HUDEP-2 (cell line): ENCODE measurements at regions not wholly inside any gene's neighbourhood (a gene's known extent, or its start where the extent isn't known, plus 50 kb on each side); places are given as distances from the start of the nearest gene placed in this dataset.

ENCODE experiments used
- DNase-seq, 76 experiments: peaks; one replicate each; lab custom pipeline; 2025; ENCODE audit not compliant: unreplicated experiment in 76 of 76; lab: John Stamatoyannopoulos, UW

- DNase-seq, result no peak
These were observed 107.0 kb downstream of the VEGFA start for GRCh38 chr6:43877036-43877435.

- no peak for DNase-seq
These were observed 106.6 kb downstream of the VEGFA start for GRCh38 chr6:43876602-43877001.

- DNase-seq, result no peak
These were observed 106.0 kb downstream of the VEGFA start for GRCh38 chr6:43875849-43876572.

GRCh38 chr6:43874814-43875590 is 105.0 kb downstream of the VEGFA start:
- DNase-seq, result no peak

GRCh38 chr6:43873806-43874714 is 104.0 kb downstream of the VEGFA start:
- DNase-seq, result no peak

- no peak for DNase-seq
These were observed 101.9 kb downstream of the VEGFA start for GRCh38 chr6:43871933-43872332.

- DNase-seq, result peak in 22 of 76 experiments; percentile 10 to 71 (median 42)
These were observed 101.3 kb downstream of the VEGFA start for GRCh38 chr6:43871284-43871683.

- DNase-seq, result no peak
These were observed 100.7 kb downstream of the VEGFA start for GRCh38 chr6:43870660-43871061.

GRCh38 chr6:43869792-43870659 is 100.0 kb downstream of the VEGFA start:
- no peak for DNase-seq

- DNase-seq, result no peak
These were observed 99.2 kb downstream of the VEGFA start for GRCh38 chr6:43869079-43869710.

GRCh38 chr6:43868467-43868866 is 98.5 kb downstream of the VEGFA start:
- no peak for DNase-seq

- peak in 1 of 76 experiments; percentile 12 for DNase-seq
These were observed 98.0 kb downstream of the VEGFA start for GRCh38 chr6:43867996-43868395.

- no peak for DNase-seq
These were observed 97.2 kb downstream of the VEGFA start for GRCh38 chr6:43867246-43867645.

- DNase-seq, result no peak
These were observed 96.1 kb downstream of the VEGFA start for GRCh38 chr6:43865932-43866645.

- no peak for DNase-seq
These were observed 95.1 kb downstream of the VEGFA start for GRCh38 chr6:43865086-43865485.

GRCh38 chr6:43862925-43863324 is 92.9 kb downstream of the VEGFA start:
- DNase-seq, result no peak

GRCh38 chr6:43861212-43861894 is 91.3 kb downstream of the VEGFA start:
- no peak for DNase-seq

- no peak for DNase-seq
These were observed 90.3 kb downstream of the VEGFA start for GRCh38 chr6:43860285-43860684.
